ENCODE measurements at regions not wholly inside any gene's neighbourhood (a gene's known extent, or its start where the extent isn't known, plus 50 kb on each side); places are given as distances from the start of the nearest gene placed in this dataset.

DNA sequence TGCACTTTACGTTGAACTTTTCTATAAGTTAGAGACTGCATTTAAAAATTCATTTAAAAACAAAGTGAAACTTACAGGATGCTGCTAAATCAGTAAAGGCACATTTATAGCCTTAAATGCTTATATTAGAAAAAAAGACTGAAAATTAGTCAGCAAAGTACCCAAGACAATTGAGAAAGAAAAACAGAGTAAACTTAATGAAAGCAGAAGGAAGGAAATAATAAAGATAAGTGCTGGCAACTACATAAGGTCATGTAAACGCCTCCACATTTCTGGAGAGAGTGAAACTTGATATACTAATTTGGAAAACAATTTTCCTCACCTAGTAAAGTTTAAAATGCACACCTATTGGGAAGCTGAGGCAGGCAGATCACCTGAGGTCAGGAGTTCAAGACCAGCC is 58.2 kb upstream of the ACAN start:
- TF ChIP-seq, protein P1, sequence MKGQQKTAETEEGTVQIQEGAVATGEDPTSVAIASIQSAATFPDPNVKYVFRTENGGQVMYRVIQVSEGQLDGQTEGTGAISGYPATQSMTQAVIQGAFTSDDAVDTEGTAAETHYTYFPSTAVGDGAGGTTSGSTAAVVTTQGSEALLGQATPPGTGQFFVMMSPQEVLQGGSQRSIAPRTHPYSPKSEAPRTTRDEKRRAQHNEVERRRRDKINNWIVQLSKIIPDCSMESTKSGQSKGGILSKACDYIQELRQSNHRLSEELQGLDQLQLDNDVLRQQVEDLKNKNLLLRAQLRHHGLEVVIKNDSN (CRISPR knock-in tag; IDR thresholded peaks at IDR 0.05) = no peak
- TF ChIP-seq ZNF416 (CRISPR knock-in tag; IDR thresholded peaks at IDR 0.05) (no peak), CBFB (CRISPR knock-in tag; IDR thresholded peaks at IDR 0.05; ENCODE audit: low read depth) (no peak), SMAD3 (CRISPR knock-in tag; IDR thresholded peaks at IDR 0.05; ENCODE audit: borderline replicate concordance) (no peak), ATF2 (CRISPR knock-in tag; IDR thresholded peaks at IDR 0.05; ENCODE audit: borderline replicate concordance, low read depth) (no peak), PRRX2 (CRISPR knock-in tag; IDR thresholded peaks at IDR 0.05) (no peak)
- TF ChIP-seq, protein P2, sequence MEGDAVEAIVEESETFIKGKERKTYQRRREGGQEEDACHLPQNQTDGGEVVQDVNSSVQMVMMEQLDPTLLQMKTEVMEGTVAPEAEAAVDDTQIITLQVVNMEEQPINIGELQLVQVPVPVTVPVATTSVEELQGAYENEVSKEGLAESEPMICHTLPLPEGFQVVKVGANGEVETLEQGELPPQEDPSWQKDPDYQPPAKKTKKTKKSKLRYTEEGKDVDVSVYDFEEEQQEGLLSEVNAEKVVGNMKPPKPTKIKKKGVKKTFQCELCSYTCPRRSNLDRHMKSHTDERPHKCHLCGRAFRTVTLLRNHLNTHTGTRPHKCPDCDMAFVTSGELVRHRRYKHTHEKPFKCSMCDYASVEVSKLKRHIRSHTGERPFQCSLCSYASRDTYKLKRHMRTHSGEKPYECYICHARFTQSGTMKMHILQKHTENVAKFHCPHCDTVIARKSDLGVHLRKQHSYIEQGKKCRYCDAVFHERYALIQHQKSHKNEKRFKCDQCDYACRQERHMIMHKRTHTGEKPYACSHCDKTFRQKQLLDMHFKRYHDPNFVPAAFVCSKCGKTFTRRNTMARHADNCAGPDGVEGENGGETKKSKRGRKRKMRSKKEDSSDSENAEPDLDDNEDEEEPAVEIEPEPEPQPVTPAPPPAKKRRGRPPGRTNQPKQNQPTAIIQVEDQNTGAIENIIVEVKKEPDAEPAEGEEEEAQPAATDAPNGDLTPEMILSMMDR (IDR thresholded peaks at IDR 0.05) = no peak
- TF ChIP-seq, protein P3, sequence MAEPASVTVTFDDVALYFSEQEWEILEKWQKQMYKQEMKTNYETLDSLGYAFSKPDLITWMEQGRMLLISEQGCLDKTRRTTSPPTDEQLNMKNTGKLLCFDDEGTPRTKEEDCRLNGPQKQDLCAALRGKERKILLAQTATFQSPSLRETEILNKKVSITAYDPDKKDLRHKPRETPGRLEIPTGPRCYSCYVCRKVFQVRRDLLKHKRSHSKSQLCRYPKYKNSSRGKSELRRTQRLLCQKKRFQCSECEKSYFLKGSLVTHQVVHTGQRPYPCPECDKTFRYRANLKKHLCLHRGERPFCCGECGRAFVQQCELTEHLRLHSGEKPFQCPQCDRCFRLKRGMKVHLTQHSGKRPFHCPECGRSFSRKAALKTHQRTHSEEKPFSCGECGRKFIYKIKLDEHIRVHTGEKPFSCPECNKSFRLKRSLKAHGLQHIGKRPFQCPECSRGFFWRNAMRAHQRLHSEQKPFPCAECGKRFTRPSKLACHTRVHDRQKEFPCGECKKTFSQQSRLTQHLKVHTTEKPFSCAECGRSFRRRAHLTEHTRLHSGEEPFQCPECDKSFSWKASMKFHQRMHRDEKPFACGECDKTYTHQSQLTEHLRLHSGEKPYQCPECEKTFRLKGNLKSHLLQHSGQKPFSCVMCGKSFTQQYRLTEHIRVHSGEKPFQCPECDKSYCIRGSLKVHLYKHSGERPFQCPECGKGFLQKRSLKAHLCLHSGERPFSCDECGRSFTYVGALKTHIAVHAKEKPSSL (CRISPR knock-in tag; conservative IDR thresholded peaks at IDR 0.05) = no peak
- TF ChIP-seq, protein P4, sequence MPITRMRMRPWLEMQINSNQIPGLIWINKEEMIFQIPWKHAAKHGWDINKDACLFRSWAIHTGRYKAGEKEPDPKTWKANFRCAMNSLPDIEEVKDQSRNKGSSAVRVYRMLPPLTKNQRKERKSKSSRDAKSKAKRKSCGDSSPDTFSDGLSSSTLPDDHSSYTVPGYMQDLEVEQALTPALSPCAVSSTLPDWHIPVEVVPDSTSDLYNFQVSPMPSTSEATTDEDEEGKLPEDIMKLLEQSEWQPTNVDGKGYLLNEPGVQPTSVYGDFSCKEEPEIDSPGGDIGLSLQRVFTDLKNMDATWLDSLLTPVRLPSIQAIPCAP (CRISPR knock-in tag; IDR thresholded peaks at IDR 0.05) = no peak

Measured in WTC11 (cell line).